ENCODE measurements at regions not wholly inside any gene's neighbourhood (a gene's known extent, or its start where the extent isn't known, plus 50 kb on each side); places are given as distances from the start of the nearest gene placed in this dataset.

GRCh38 chr17:77455111-77455890, 314.5 kb downstream of the SEC14L1 start:
- TF ChIP-seq TCF12 (IDR thresholded peaks at IDR 0.05; ENCODE audit: low read depth) (no peak), MAX (IDR thresholded peaks at IDR 0.05) (no peak), YY1 (IDR thresholded peaks at IDR 0.05; ENCODE audit: low read depth) (no peak), TEAD4 (IDR thresholded peaks at IDR 0.05) (no peak), EGR1 (IDR thresholded peaks at IDR 0.05) (no peak), NFIC (IDR thresholded peaks at IDR 0.05) (no peak), EP300 (IDR thresholded peaks at IDR 0.05; ENCODE audit: borderline replicate concordance) (no peak), CEBPB (IDR thresholded peaks at IDR 0.05) (no peak), TAF1 (IDR thresholded peaks at IDR 0.05; ENCODE audit: low read depth) (no peak), FOXM1 (IDR thresholded peaks at IDR 0.05; ENCODE audit: borderline replicate concordance, low read depth) (no peak), ZBTB7A (IDR thresholded peaks at IDR 0.05; ENCODE audit: low read depth) (no peak), CREB1 (IDR thresholded peaks at IDR 0.05; ENCODE audit: low read depth) (no peak)
- TF ChIP-seq, protein P1, sequence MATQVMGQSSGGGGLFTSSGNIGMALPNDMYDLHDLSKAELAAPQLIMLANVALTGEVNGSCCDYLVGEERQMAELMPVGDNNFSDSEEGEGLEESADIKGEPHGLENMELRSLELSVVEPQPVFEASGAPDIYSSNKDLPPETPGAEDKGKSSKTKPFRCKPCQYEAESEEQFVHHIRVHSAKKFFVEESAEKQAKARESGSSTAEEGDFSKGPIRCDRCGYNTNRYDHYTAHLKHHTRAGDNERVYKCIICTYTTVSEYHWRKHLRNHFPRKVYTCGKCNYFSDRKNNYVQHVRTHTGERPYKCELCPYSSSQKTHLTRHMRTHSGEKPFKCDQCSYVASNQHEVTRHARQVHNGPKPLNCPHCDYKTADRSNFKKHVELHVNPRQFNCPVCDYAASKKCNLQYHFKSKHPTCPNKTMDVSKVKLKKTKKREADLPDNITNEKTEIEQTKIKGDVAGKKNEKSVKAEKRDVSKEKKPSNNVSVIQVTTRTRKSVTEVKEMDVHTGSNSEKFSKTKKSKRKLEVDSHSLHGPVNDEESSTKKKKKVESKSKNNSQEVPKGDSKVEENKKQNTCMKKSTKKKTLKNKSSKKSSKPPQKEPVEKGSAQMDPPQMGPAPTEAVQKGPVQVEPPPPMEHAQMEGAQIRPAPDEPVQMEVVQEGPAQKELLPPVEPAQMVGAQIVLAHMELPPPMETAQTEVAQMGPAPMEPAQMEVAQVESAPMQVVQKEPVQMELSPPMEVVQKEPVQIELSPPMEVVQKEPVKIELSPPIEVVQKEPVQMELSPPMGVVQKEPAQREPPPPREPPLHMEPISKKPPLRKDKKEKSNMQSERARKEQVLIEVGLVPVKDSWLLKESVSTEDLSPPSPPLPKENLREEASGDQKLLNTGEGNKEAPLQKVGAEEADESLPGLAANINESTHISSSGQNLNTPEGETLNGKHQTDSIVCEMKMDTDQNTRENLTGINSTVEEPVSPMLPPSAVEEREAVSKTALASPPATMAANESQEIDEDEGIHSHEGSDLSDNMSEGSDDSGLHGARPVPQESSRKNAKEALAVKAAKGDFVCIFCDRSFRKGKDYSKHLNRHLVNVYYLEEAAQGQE (IDR thresholded peaks at IDR 0.05; ENCODE audit: low read depth), result no peak
- TF ChIP-seq, protein P2, sequence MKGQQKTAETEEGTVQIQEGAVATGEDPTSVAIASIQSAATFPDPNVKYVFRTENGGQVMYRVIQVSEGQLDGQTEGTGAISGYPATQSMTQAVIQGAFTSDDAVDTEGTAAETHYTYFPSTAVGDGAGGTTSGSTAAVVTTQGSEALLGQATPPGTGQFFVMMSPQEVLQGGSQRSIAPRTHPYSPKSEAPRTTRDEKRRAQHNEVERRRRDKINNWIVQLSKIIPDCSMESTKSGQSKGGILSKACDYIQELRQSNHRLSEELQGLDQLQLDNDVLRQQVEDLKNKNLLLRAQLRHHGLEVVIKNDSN (IDR thresholded peaks at IDR 0.05), result no peak

- no peak for TF ChIP-seq EGR1 (IDR thresholded peaks at IDR 0.05)
- no peak for TF ChIP-seq TCF12 (IDR thresholded peaks at IDR 0.05; ENCODE audit: low read depth)
- TF ChIP-seq, protein P1 (IDR thresholded peaks at IDR 0.05; ENCODE audit: low read depth), result no peak
- no peak for TF ChIP-seq TAF1 (IDR thresholded peaks at IDR 0.05; ENCODE audit: low read depth)
- TF ChIP-seq, protein P2 (IDR thresholded peaks at IDR 0.05), result no peak
- TF ChIP-seq TEAD4 (IDR thresholded peaks at IDR 0.05), result no peak
- TF ChIP-seq MAX (IDR thresholded peaks at IDR 0.05), result no peak
- TF ChIP-seq CEBPB (IDR thresholded peaks at IDR 0.05), result no peak
- TF ChIP-seq EP300 (IDR thresholded peaks at IDR 0.05; ENCODE audit: borderline replicate concordance), result no peak
- TF ChIP-seq NFIC (IDR thresholded peaks at IDR 0.05), result no peak
- TF ChIP-seq ZBTB7A (IDR thresholded peaks at IDR 0.05; ENCODE audit: low read depth), result no peak
- no peak for TF ChIP-seq RAD21 (IDR thresholded peaks at IDR 0.05; ENCODE audit: low read depth)
- no peak for TF ChIP-seq FOXM1 (IDR thresholded peaks at IDR 0.05; ENCODE audit: borderline replicate concordance, low read depth)
- TF ChIP-seq YY1 (IDR thresholded peaks at IDR 0.05; ENCODE audit: low read depth), result no peak
- TF ChIP-seq CREB1 (IDR thresholded peaks at IDR 0.05; ENCODE audit: low read depth), result no peak
Measured at GRCh38 chr17:77455891-77456260, 315.1 kb downstream of the SEC14L1 start.

- TF ChIP-seq FOXM1 (IDR thresholded peaks at IDR 0.05; ENCODE audit: borderline replicate concordance, low read depth) (no peak), TCF12 (IDR thresholded peaks at IDR 0.05; ENCODE audit: low read depth) (no peak), TEAD4 (IDR thresholded peaks at IDR 0.05) (no peak), RAD21 (IDR thresholded peaks at IDR 0.05; ENCODE audit: low read depth) (no peak), YY1 (IDR thresholded peaks at IDR 0.05; ENCODE audit: low read depth) (no peak)
- TF ChIP-seq, protein P2 (IDR thresholded peaks at IDR 0.05), result no peak
- TF ChIP-seq, protein P1 (IDR thresholded peaks at IDR 0.05; ENCODE audit: low read depth), result no peak
Measured at GRCh38 chr17:77456271-77456950, 315.6 kb downstream of the SEC14L1 start.

All from Ishikawa (cell line).